ENCODE measurements at regions not wholly inside any gene's neighbourhood (a gene's known extent, or its start where the extent isn't known, plus 50 kb on each side); places are given as distances from the start of the nearest gene placed in this dataset.

GRCh38 chr6:105747823-105748405 is 338.2 kb upstream of the PRDM1 start:
- no peak for TF ChIP-seq CTCF (IDR thresholded peaks at IDR 0.05)
- no peak for TF ChIP-seq POLR2A (IDR thresholded peaks at IDR 0.05)

Measured in body of pancreas (tissue), 4 donors.